ENCODE measurements at regions not wholly inside any gene's neighbourhood (a gene's known extent, or its start where the extent isn't known, plus 50 kb on each side); places are given as distances from the start of the nearest gene placed in this dataset.

DNA sequence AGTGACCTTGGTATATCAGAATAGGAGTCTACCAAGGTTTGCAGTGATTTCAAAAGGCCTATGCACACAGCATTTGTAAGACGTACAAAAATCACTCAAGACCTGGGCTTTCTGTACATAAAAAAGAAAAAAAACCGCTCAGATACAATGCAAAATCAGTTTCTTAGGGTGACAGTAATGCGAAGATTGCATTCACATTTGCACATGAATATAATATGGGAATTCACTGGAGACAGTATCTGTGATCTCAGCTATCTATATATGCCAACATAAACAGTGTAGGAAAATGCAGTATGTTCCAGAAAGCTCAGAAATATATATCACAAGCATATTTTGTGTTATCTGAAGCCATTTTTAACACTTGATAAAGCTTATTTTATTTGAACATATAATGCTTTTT is 176.4 kb upstream of the MYOCD start:
- DNase-seq: no peak
- 73 to 80% methylated on average over 3 of the region's 3 CpGs for WGBS, 2 donors
- intact Hi-C loops (cut with DNase I): loop anchor here (10.0 kb wide), 1 partner anchor 55 kb away; no protein-coding TSS in a partner anchor

DNA sequence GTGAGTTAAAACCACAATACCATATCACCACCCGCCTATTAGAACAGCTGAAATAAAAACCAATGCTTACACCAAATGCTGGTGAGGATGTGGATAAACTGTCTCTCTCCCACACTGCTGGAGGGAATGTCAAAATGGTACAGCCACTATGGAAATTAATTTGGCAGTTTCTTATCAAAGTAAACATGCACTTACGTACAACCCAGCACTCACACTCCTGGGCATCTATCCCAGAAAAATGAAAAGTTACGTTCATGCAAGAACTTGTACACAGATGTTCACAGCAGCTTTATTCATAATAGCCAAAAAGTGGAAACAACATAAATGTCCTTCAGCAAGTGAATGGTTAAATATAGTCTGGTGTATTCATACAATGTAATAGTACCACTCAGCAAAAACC is 173.2 kb upstream of the MYOCD start:
- Histone ChIP-seq H3K9me3 (no peaks in the 10 kb centered on the region), H3K36me3 (no peaks in the 10 kb centered on the region), H3K27me3 (no peaks in the 10 kb centered on the region), H3K27ac (no peak overlapping the region), H3K4me1 (peaks cover 0 to 3% of the 10 kb centered on the region in 2 donors), H3K4me3 (replicated peaks in 1 of 3) (no peak overlapping the region)
- TF ChIP-seq POLR2A (IDR thresholded peaks at IDR 0.05): no peak
- TF ChIP-seq, protein P1, sequence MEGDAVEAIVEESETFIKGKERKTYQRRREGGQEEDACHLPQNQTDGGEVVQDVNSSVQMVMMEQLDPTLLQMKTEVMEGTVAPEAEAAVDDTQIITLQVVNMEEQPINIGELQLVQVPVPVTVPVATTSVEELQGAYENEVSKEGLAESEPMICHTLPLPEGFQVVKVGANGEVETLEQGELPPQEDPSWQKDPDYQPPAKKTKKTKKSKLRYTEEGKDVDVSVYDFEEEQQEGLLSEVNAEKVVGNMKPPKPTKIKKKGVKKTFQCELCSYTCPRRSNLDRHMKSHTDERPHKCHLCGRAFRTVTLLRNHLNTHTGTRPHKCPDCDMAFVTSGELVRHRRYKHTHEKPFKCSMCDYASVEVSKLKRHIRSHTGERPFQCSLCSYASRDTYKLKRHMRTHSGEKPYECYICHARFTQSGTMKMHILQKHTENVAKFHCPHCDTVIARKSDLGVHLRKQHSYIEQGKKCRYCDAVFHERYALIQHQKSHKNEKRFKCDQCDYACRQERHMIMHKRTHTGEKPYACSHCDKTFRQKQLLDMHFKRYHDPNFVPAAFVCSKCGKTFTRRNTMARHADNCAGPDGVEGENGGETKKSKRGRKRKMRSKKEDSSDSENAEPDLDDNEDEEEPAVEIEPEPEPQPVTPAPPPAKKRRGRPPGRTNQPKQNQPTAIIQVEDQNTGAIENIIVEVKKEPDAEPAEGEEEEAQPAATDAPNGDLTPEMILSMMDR (IDR thresholded peaks at IDR 0.05): no peak
- WGBS, 2 donors: 70 to 80% methylated on average over 3 of the region's 3 CpGs
- intact Hi-C loops (cut with DNase I): no loop called here
- DNase-seq: no peak

More for the DNA sequence above, 176.4 kb upstream of the MYOCD start:
- TF ChIP-seq POLR2A (IDR thresholded peaks at IDR 0.05): no peak
- TF ChIP-seq, protein P1 (IDR thresholded peaks at IDR 0.05): no peak
- Histone ChIP-seq H3K27ac (no peak overlapping the region), H3K36me3 (no peaks in the 10 kb centered on the region), H3K9me3 (no peaks in the 10 kb centered on the region), H3K4me3 (replicated peaks in 1 of 3) (no peak overlapping the region), H3K4me1 (peaks cover 0 to 3% of the 10 kb centered on the region in 2 donors), H3K27me3 (no peaks in the 10 kb centered on the region)

DNA sequence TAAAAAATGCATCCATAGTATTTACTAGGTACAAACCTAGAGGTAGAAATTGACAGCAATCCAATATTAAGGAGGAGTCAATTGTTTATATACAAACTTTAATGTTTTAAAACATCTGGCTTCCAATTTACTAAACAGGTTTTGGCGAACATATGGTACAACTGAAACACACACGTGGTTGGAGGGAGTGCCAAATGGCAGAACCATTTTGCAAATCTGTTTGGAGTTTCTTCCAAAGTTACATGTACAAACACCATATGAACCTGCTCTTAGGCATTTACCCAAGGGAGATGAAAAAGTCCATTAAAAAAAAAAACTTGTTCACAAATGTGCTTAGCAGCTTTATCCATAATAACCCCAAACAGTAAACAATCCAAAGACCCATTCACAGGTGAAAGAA is 159.8 kb upstream of the MYOCD start:
- Histone ChIP-seq H3K9me3 (no peaks in the 10 kb centered on the region), H3K4me3 (replicated peaks in 1 of 3) (no peak overlapping the region), H3K36me3 (no peaks in the 10 kb centered on the region), H3K4me1 (no peaks in the 10 kb centered on the region), H3K27me3 (no peaks in the 10 kb centered on the region), H3K27ac (no peak overlapping the region)
- no peak for TF ChIP-seq POLR2A (IDR thresholded peaks at IDR 0.05)
- TF ChIP-seq, protein P1 (IDR thresholded peaks at IDR 0.05): no peak
- DNase-seq: no peak
- intact Hi-C loops (cut with DNase I): no loop called here
- 81 to 89% methylated on average over 2 of the region's 2 CpGs for WGBS, 2 donors

DNA sequence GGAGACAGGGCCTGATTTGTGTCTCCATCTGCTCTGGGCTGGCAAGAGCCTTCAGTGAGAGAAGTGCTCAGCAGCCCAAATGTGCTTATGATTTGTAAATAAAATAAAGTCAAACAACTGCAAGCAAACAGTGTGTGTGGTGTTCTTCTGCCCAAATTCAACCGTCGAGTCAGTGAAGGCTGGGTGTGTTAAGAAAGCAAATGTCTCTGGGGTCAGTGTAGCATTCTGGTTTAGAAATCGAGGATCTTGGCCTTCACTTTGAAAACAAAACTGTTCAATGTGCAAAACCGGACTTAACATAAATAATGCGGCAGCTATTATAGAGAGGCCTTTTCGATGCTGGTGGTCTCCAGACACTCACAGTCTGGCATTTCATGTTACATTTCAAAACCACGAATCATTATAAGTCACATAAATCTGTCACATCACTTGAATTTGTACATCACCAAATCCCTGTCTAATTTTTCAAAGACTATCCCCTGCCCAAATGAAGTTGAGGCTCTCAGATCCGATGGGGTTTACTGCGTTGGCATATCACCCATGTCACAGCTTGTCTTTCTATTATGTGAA is 158.6 kb upstream of the MYOCD start:
- intact Hi-C loops (cut with DNase I): no loop called here
- Histone ChIP-seq H3K27ac (no peak overlapping the region), H3K4me3 (replicated peaks in 1 of 3) (no peak overlapping the region), H3K27me3 (no peaks in the 10 kb centered on the region), H3K9me3 (no peaks in the 10 kb centered on the region), H3K36me3 (no peaks in the 10 kb centered on the region), H3K4me1 (no peaks in the 10 kb centered on the region)
- no peak for DNase-seq
- TF ChIP-seq POLR2A (IDR thresholded peaks at IDR 0.05): no peak
- TF ChIP-seq, protein P1 (IDR thresholded peaks at IDR 0.05): no peak
- 88 to 91% methylated on average over 9 of the region's 9 CpGs for WGBS, 2 donors

DNA sequence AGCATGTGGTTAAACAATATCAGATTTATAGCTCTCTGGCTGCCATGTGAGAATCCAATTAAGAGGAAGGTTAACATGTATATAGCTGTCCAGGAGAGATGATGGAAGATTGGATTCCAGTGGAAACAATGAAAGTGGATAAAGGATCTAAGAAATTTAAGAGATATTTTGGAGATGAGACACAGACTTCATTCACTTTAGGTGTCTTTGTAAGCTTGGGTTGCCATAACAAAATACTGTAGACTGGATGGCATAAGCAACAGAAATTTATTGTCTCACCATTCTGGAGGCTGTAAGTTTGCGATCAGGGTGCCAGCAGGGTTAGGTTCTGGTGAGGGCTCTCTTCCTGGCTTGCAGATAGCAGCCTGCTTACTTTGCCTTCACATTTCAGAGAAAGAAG is 155.9 kb upstream of the MYOCD start:
- no peak overlapping the region for H3K27ac ChIP-seq
- no peaks in the 10 kb centered on the region for H3K27me3 ChIP-seq
- WGBS, 2 donors: 87 to 96% methylated on average over 1 of the region's 1 CpG
- no peak for TF ChIP-seq POLR2A (IDR thresholded peaks at IDR 0.05)
- TF ChIP-seq, protein P1 (IDR thresholded peaks at IDR 0.05): no peak
- H3K36me3 ChIP-seq: no peaks in the 10 kb centered on the region
- no peak for DNase-seq
- H3K4me1 ChIP-seq: no peaks in the 10 kb centered on the region
- no peaks in the 10 kb centered on the region for H3K9me3 ChIP-seq
- no peak overlapping the region for H3K4me3 ChIP-seq (replicated peaks in 1 of 3)
- intact Hi-C loops (cut with DNase I): no loop called here
